DND-41 (cell line): ENCODE measurements at regions not wholly inside any gene's neighbourhood (a gene's known extent, or its start where the extent isn't known, plus 50 kb on each side); places are given as distances from the start of the nearest gene placed in this dataset.

Experiments used
- ATAC-seq: fragments of 200-7000 bp; cut with Tn5 transposase; 3 replicates; pipeline ENCODE4 v1.9.1; 2021; ENCODE audit warnings: low read depth; ENCODE audit not compliant: insufficient read depth
- DNase-seq: peaks from one replicate; pipeline ENCODE4 v3.0.0-alpha.2; 2020
- H2AFZ ChIP-seq: 2 replicates; pipeline ENCODE4 v1.6.0; 2012; ENCODE audit warnings: low read depth, low read length
- H3K27ac ChIP-seq: 2 replicates; pipeline ENCODE4 v1.5.1; 2012; ENCODE audit warnings: low read length, inconsistent platforms
- H3K27me3 ChIP-seq: fragments of 200-600 bp; sonication (generic); 2 replicates; pipeline ENCODE4 v1.6.0; 2012; ENCODE audit warnings: low read length, mild to moderate bottlenecking, inconsistent platforms; ENCODE audit not compliant: insufficient read depth, poor library complexity
- H3K36me3 ChIP-seq: 2 replicates; pipeline ENCODE4 v1.5.1; 2012; ENCODE audit warnings: low read length, inconsistent platforms; ENCODE audit not compliant: insufficient read depth
- H3K4me1 ChIP-seq: 2 replicates; pipeline ENCODE4 v1.5.1; 2012; ENCODE audit warnings: mild to moderate bottlenecking, low read length; ENCODE audit not compliant: insufficient read depth
- H3K4me2 ChIP-seq: 2 replicates; pipeline ENCODE4 v1.6.0; 2012; ENCODE audit warnings: mild to moderate bottlenecking, moderate library complexity, low read length, inconsistent platforms; ENCODE audit not compliant: insufficient read depth
- H3K4me3 ChIP-seq, 2 experiments: fragments of 200-600 bp in 1 of 2; shearing (Covaris generic) in 1 of 2; 2 replicates each; pipeline ENCODE4 v1.5.1; 2012 to 2016; ENCODE audit warnings: inconsistent platforms in 2 of 2, low read length in 2 of 2, mild to moderate bottlenecking in 2 of 2, low read depth in 1 of 2, moderate library complexity in 1 of 2
- H3K79me2 ChIP-seq: 2 replicates; pipeline ENCODE4 v1.6.0; 2012; ENCODE audit warnings: low read length, inconsistent platforms; ENCODE audit not compliant: insufficient read depth
- H3K9ac ChIP-seq: 2 replicates; pipeline ENCODE4 v1.6.0; 2012; ENCODE audit warnings: low read depth, mild to moderate bottlenecking, inconsistent platforms, low read length, moderate library complexity
- H3K9me3 ChIP-seq: 2 replicates; pipeline ENCODE4 v1.5.1; 2012; ENCODE audit warnings: low read length, moderate library complexity, mild to moderate bottlenecking, inconsistent platforms; ENCODE audit not compliant: insufficient read depth, severe bottlenecking
- H4K20me1 ChIP-seq: 2 replicates; pipeline ENCODE4 v1.6.0; 2012; ENCODE audit warnings: low read length; ENCODE audit not compliant: insufficient read depth
- EZH2 ChIP-seq: IDR thresholded peaks from 3 replicates; pipeline ENCODE4 v1.6.1; 2012; ENCODE audit warnings: borderline replicate concordance, low read depth, mild to moderate bottlenecking, moderate library complexity, low read length, inconsistent platforms; ENCODE audit not compliant: severe bottlenecking
- TF ChIP-seq, protein P1 (sequence below): IDR thresholded peaks from 2 replicates; pipeline ENCODE4 v1.5.1; 2012; ENCODE audit warnings: borderline replicate concordance, low read length, moderate library complexity, mild to moderate bottlenecking; ENCODE audit not compliant: poor library complexity, severe bottlenecking; ENCODE audit errors: extremely low read depth

DNA sequence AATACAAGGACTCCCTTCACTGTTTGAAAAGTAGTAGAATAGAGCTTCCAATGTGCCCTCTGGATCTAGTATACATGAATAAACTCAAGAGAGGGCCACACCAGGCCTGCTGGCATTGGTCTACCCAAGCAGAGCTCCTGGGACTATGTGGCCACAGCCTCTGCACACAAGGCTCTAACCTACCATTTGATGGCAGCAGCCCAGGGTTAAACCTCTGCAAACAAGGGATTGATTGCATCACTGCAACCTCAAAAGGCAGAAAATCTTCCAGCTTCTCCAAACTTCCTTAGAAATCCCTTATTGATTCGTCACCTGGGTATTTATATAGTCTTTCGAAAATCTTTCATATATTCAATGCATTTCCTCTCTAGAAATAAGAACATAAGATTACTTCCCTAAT lies 147.6 kb upstream of the SETBP1 start:
- H3K9ac ChIP-seq, result no peak overlapping the region
- DNase-seq (no peak), ATAC-seq (no peak)
- H4K20me1 ChIP-seq, result no peaks in the 10 kb centered on the region
- no peak for TF ChIP-seq EZH2
- TF ChIP-seq, protein P1, sequence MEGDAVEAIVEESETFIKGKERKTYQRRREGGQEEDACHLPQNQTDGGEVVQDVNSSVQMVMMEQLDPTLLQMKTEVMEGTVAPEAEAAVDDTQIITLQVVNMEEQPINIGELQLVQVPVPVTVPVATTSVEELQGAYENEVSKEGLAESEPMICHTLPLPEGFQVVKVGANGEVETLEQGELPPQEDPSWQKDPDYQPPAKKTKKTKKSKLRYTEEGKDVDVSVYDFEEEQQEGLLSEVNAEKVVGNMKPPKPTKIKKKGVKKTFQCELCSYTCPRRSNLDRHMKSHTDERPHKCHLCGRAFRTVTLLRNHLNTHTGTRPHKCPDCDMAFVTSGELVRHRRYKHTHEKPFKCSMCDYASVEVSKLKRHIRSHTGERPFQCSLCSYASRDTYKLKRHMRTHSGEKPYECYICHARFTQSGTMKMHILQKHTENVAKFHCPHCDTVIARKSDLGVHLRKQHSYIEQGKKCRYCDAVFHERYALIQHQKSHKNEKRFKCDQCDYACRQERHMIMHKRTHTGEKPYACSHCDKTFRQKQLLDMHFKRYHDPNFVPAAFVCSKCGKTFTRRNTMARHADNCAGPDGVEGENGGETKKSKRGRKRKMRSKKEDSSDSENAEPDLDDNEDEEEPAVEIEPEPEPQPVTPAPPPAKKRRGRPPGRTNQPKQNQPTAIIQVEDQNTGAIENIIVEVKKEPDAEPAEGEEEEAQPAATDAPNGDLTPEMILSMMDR, result no peak
- no peaks in the 10 kb centered on the region for H3K79me2 ChIP-seq
- H3K9me3 ChIP-seq, result no peaks in the 10 kb centered on the region
- no peaks in the 10 kb centered on the region for H3K4me1 ChIP-seq
- no peaks in the 10 kb centered on the region for H3K36me3 ChIP-seq
- H3K4me3 ChIP-seq, result no peak overlapping the region
- no peaks in the 10 kb centered on the region for H3K27me3 ChIP-seq
- H3K4me2 ChIP-seq, result no peak overlapping the region
- no peak overlapping the region for H3K27ac ChIP-seq
- H2AFZ ChIP-seq, result no peak overlapping the region

GRCh38 chr18:44536046-44536445 lies 144.6 kb upstream of the SETBP1 start:
- no peak overlapping the region for H3K4me3 ChIP-seq
- H3K27me3 ChIP-seq, result no peaks in the 10 kb centered on the region
- H3K4me2 ChIP-seq, result no peak overlapping the region
- H4K20me1 ChIP-seq, result no peaks in the 10 kb centered on the region
- DNase-seq (no peak), ATAC-seq (no peak)
- no peak overlapping the region for H3K9ac ChIP-seq
- H3K9me3 ChIP-seq, result no peaks in the 10 kb centered on the region
- no peaks in the 10 kb centered on the region for H3K79me2 ChIP-seq
- TF ChIP-seq, protein P1, result no peak
- TF ChIP-seq EZH2, result no peak
- no peaks in the 10 kb centered on the region for H3K36me3 ChIP-seq
- H2AFZ ChIP-seq, result no peak overlapping the region
- H3K27ac ChIP-seq, result no peak overlapping the region
- H3K4me1 ChIP-seq, result no peaks in the 10 kb centered on the region

GRCh38 chr18:44536619-44537018 lies 144.1 kb upstream of the SETBP1 start:
- Histone ChIP-seq H3K4me1 (no peaks in the 10 kb centered on the region), H3K4me2 (no peak overlapping the region), H3K4me3 (no peak overlapping the region), H3K27ac (no peak overlapping the region), H3K9me3 (no peaks in the 10 kb centered on the region), H3K79me2 (no peaks in the 10 kb centered on the region), H3K27me3 (no peaks in the 10 kb centered on the region), H3K36me3 (no peaks in the 10 kb centered on the region), H3K9ac (no peak overlapping the region), H4K20me1 (no peaks in the 10 kb centered on the region), H2AFZ (no peak overlapping the region)
- no peak for ATAC-seq
- no peak for DNase-seq
- TF ChIP-seq, protein P1, result no peak
- TF ChIP-seq EZH2, result no peak

GRCh38 chr18:44537526-44537925 lies 143.2 kb upstream of the SETBP1 start:
- no peak overlapping the region for H3K4me2 ChIP-seq
- ATAC-seq, result no peak
- no peaks in the 10 kb centered on the region for H3K4me1 ChIP-seq

More at GRCh38 chr18:44537526-44537925, 143.2 kb upstream of the SETBP1 start:
- no peaks in the 10 kb centered on the region for H3K79me2 ChIP-seq
- no peaks in the 10 kb centered on the region for H3K9me3 ChIP-seq
- H2AFZ ChIP-seq, result no peak overlapping the region
- H3K4me3 ChIP-seq, result no peak overlapping the region
- no peak for DNase-seq
- H4K20me1 ChIP-seq, result no peaks in the 10 kb centered on the region
- H3K27me3 ChIP-seq, result no peaks in the 10 kb centered on the region
- no peaks in the 10 kb centered on the region for H3K36me3 ChIP-seq
- no peak overlapping the region for H3K9ac ChIP-seq
- TF ChIP-seq, protein P1, result no peak
- no peak for TF ChIP-seq EZH2
- H3K27ac ChIP-seq, result no peak overlapping the region
